PFSK-1 (cell line): ENCODE measurements at regions not wholly inside any gene's neighbourhood (a gene's known extent, or its start where the extent isn't known, plus 50 kb on each side); places are given as distances from the start of the nearest gene placed in this dataset.

Experiments used
- FOXP2 ChIP-seq: optimal IDR thresholded peaks from 2 replicates; pipeline ENCODE3; 2011; ENCODE audit warnings: borderline replicate concordance, control low read depth, inconsistent platforms; ENCODE audit not compliant: insufficient read depth; ENCODE audit errors: extremely low read length, extremely low read depth
- POLR2AphosphoS5 ChIP-seq: IDR thresholded peaks from 2 replicates; pipeline ENCODE4 v1.6.1; 2012; ENCODE audit warnings: low read depth, mild to moderate bottlenecking, control low read depth, low read length, moderate library complexity
- SIN3A ChIP-seq: IDR thresholded peaks from 2 replicates; pipeline ENCODE4 v1.6.1; 2012; ENCODE audit warnings: mild to moderate bottlenecking, low read length, moderate library complexity, borderline replicate concordance; ENCODE audit not compliant: insufficient read depth
- TAF1 ChIP-seq: IDR thresholded peaks from 2 replicates; pipeline ENCODE4 v1.6.1; 2012; ENCODE audit warnings: low read length, control low read depth, borderline replicate concordance; ENCODE audit not compliant: insufficient read depth
- TF ChIP-seq, protein P1 (sequence below), 2 experiments: IDR thresholded peaks; 2 replicates each; pipeline versions ENCODE4 v1.6.1 to v1.8.0; 2011 to 2012; ENCODE audit warnings: low read depth in 2 of 2, low read length in 2 of 2, control low read depth in 1 of 2, inconsistent platforms in 1 of 2, mild to moderate bottlenecking in 1 of 2, moderate library complexity in 1 of 2; ENCODE audit not compliant: insufficient read depth in 1 of 2

DNA sequence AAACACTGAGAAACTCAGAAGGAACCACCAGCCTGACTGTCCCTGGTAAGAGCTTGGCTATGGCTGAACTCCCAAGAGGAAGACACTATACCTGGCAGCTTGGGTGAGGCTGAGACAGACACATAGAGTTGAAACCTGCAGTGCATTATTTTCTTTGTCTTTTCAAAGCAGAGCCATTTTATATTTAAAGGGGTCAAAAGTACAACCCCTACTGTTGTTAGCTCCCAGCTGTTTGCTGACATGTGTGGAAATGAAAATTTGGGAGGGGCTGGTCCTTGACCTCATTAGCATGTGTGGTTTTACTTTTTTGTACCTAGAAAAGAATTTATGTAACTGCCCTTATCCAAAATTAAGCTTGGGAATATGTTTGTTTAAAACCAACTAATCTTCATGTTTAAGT lies 309.0 kb downstream of the RPRM start:
- TF ChIP-seq SIN3A: no peak
- no peak for TF ChIP-seq FOXP2
- TF ChIP-seq TAF1: no peak
- no peak for TF ChIP-seq POLR2AphosphoS5
- TF ChIP-seq, protein P1, sequence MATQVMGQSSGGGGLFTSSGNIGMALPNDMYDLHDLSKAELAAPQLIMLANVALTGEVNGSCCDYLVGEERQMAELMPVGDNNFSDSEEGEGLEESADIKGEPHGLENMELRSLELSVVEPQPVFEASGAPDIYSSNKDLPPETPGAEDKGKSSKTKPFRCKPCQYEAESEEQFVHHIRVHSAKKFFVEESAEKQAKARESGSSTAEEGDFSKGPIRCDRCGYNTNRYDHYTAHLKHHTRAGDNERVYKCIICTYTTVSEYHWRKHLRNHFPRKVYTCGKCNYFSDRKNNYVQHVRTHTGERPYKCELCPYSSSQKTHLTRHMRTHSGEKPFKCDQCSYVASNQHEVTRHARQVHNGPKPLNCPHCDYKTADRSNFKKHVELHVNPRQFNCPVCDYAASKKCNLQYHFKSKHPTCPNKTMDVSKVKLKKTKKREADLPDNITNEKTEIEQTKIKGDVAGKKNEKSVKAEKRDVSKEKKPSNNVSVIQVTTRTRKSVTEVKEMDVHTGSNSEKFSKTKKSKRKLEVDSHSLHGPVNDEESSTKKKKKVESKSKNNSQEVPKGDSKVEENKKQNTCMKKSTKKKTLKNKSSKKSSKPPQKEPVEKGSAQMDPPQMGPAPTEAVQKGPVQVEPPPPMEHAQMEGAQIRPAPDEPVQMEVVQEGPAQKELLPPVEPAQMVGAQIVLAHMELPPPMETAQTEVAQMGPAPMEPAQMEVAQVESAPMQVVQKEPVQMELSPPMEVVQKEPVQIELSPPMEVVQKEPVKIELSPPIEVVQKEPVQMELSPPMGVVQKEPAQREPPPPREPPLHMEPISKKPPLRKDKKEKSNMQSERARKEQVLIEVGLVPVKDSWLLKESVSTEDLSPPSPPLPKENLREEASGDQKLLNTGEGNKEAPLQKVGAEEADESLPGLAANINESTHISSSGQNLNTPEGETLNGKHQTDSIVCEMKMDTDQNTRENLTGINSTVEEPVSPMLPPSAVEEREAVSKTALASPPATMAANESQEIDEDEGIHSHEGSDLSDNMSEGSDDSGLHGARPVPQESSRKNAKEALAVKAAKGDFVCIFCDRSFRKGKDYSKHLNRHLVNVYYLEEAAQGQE (IDR thresholded peaks at IDR 0.05; ENCODE audit: insufficient read depth in 1 of 2, low read depth in 2 of 2, low read length in 2 of 2): no peak

GRCh38 chr2:153165021-153165420 lies 313.5 kb downstream of the RPRM start:
- TF ChIP-seq, protein P1 (IDR thresholded peaks at IDR 0.05; ENCODE audit: insufficient read depth in 1 of 2, low read depth in 2 of 2, low read length in 2 of 2): no peak
- TF ChIP-seq POLR2AphosphoS5: no peak
- no peak for TF ChIP-seq TAF1
- no peak for TF ChIP-seq SIN3A
- TF ChIP-seq FOXP2: no peak

DNA sequence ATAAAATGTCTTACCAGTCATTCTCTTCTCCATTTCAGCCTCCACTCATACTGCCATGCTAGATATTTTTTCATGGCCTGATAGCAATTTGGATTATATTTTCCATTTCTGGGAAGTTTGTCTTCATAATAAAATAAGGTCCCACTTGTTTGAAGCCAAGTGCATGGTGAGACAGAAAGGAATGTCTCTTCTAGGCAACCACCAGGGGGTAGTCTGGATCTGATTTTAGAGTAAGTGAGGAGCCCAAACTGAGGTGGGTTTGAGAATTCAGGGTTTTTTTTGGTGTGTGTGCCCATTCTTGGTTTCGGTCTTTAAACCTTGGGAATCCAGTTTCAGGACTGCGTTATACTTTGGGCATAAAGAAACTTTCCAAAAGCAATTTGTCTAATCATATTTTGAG lies 315.5 kb downstream of the RPRM start:
- no peak for TF ChIP-seq TAF1
- no peak for TF ChIP-seq POLR2AphosphoS5
- no peak for TF ChIP-seq SIN3A
- no peak for TF ChIP-seq FOXP2
- TF ChIP-seq, protein P1 (IDR thresholded peaks at IDR 0.05; ENCODE audit: insufficient read depth in 1 of 2, low read depth in 2 of 2, low read length in 2 of 2): no peak

- TF ChIP-seq FOXP2: no peak
- no peak for TF ChIP-seq SIN3A
- TF ChIP-seq, protein P1 (IDR thresholded peaks at IDR 0.05; ENCODE audit: insufficient read depth in 1 of 2, low read depth in 2 of 2, low read length in 2 of 2): no peak
- no peak for TF ChIP-seq TAF1
- TF ChIP-seq POLR2AphosphoS5: no peak
Measured at GRCh38 chr2:153156743-153157142, 321.8 kb downstream of the RPRM start.

- TF ChIP-seq, protein P1 (IDR thresholded peaks at IDR 0.05; ENCODE audit: insufficient read depth in 1 of 2, low read depth in 2 of 2, low read length in 2 of 2): no peak
- TF ChIP-seq POLR2AphosphoS5: no peak
- no peak for TF ChIP-seq FOXP2
- TF ChIP-seq TAF1: no peak
- no peak for TF ChIP-seq SIN3A
Measured at GRCh38 chr2:153152036-153152435, 326.5 kb downstream of the RPRM start.
